ENCODE measurements at regions not wholly inside any gene's neighbourhood (a gene's known extent, or its start where the extent isn't known, plus 50 kb on each side); places are given as distances from the start of the nearest gene placed in this dataset.
"Not testable (repeated sequence)": the region's sequence is repeated elsewhere in the genome, so short reads cannot be mapped to it uniquely, and the experiment has no call there.

DNA sequence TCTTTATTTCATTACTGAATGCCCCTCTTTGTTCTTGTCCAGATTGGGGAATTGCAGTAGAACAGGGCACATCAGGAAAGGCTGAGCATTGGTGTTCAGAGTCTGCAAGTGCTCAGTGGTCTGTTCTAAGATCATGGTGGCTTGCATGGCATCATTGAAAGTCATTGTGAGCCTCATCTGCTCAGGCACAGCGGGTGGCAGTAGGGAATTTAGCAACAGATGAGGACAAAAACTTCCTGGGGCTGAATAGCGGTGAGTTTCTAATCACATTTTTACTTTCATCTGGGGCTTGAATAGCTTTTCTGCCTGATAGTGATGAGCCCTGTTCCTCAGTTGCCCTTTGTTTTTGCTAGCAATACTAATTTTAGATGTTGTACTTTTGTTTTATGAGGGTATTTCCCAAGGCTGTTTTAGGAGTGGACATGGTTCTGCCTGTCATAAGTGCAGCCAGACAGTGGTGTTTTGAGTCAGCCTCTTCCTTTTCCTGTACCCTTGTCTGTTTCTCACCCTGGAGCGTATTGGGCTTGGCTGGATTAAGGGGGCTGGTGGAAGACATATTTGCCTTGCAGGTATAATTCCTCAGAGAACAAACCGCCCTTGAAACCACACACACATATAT is 127.2 kb upstream of the IL12A start:
- ATAC-seq (no peak), DNase-seq (ENCODE audit: low spot score) (no peak)
- intact Hi-C loops (cut with DNase I), result no loop called here

GRCh38 chr3:159865041-159865579 is 123.5 kb upstream of the IL12A start:
- peak; percentile 68 for ATAC-seq
- intact Hi-C loops (cut with DNase I), result no loop called here
- DNase-seq (ENCODE audit: low spot score), result no peak

DNA sequence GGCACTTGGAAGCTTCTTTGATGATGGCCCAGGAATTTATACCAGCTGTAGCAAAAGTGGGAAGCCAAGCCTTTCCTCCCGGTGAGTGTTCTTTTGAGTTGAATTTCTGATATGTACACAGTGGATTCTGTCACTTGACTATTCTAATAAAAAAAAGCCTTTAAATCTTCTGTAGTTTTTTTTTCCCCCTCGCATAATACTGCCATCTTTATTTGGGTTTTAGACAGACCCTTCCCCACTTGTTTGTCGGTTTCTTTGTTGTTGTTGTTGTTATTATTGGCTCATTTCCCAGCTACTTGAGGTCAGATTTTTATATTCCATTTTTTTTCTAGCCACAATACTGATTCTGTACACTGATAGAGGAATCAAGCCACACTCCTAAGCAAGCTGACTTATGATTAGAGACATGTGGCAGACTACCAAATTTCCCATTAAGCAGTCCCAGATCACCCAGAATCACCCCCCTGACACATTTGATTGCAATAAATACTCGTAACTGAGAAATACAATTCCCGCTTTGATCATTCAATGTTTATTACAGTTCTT is 122.4 kb upstream of the IL12A start:
- no peak for DNase-seq (ENCODE audit: low spot score)
- intact Hi-C loops (cut with DNase I), result no loop called here
- peak; percentile 52 for ATAC-seq

DNA sequence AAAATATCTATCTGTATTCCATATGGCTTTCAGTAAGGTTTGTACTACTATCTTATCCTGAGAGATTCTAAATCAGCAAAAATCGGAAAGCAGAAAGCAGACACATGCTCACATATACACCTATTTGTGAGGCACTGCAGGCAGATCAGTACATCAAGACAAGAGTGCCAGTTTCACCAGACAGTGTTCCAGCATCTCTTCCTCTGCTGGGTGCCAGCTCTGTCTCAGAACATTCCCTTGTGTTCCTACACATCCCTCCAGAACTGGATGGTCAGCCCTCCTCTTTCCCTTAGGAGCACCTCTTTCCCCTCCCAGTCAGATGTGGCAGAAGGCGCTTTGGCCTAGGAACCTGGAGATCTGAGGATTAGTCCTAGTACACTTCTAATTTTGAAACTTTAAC is 121.3 kb upstream of the IL12A start:
- intact Hi-C loops (cut with DNase I), result no loop called here
- ATAC-seq, result no peak
- DNase-seq (ENCODE audit: low spot score), result no peak

GRCh38 chr3:159870723-159871122 is 117.9 kb upstream of the IL12A start:
- DNase-seq (ENCODE audit: low spot score), result no peak
- no peak for ATAC-seq
- intact Hi-C loops (cut with DNase I), result no loop called here

DNA sequence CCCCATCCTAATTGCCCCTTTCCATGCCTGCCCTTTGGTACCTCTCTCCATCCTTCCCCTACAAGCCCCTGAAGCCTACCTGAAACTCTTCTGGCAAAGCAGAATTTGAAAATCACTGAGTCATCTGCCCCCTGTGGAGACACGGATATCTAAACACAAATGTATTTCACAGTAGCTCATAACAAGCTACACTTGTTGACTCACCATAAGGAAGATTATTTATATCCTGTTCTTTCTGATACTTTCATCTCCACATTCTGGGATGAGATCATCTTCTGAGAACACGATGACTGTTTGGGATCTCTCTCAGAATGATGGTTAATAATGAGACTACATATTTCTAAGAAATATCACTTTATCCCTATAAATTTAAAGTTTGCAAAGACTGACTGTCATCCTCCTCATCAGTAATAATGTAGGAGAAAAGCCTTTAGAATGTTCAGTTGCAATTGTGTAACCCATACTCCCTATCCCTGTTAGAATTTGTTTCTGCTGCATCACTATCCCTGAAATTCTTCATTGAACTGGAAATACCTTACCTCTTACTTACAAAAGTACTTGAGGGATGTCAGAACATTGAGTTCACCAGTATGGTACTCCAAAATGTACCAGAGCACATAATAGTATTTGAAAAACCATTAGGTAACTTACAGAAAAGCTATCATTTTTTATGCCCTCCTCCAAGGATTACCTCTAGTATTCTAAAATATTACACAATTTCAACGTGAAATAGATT is 116.1 kb upstream of the IL12A start:
- no peak for ATAC-seq
- intact Hi-C loops (cut with DNase I), result no loop called here
- no peak for DNase-seq (ENCODE audit: low spot score)

- ATAC-seq (no peak), DNase-seq (ENCODE audit: low spot score) (no peak)
- intact Hi-C loops (cut with DNase I), result no loop called here
These were observed 113.5 kb upstream of the IL12A start for GRCh38 chr3:159875116-159875515.

- ATAC-seq, result no peak
- intact Hi-C loops (cut with DNase I), result no loop called here
- DNase-seq (ENCODE audit: low spot score), result no peak
These were observed 110.7 kb upstream of the IL12A start for GRCh38 chr3:159877924-159878323.

GRCh38 chr3:159879146-159879545 is 109.5 kb upstream of the IL12A start:
- ATAC-seq, result no peak
- intact Hi-C loops (cut with DNase I), result no loop called here

GRCh38 chr3:159879598-159879997 is 109.0 kb upstream of the IL12A start:
- no peak for ATAC-seq
- DNase-seq (ENCODE audit: low spot score), result no peak
- intact Hi-C loops (cut with DNase I), result no loop called here

More at GRCh38 chr3:159879146-159879545, 109.5 kb upstream of the IL12A start:
- DNase-seq (ENCODE audit: low spot score), result no peak

- DNase-seq (ENCODE audit: low spot score) (no peak), ATAC-seq (no peak)
- intact Hi-C loops (cut with DNase I), result no loop called here
These were observed 107.4 kb upstream of the IL12A start for GRCh38 chr3:159881208-159881607.

- ATAC-seq, result peak; percentile 50
- DNase-seq (ENCODE audit: low spot score), result no peak
- intact Hi-C loops (cut with DNase I), result no loop called here
These were observed 106.8 kb upstream of the IL12A start for GRCh38 chr3:159881828-159882309.

- intact Hi-C loops (cut with DNase I), result no loop called here
- DNase-seq (ENCODE audit: low spot score), result no peak
- ATAC-seq, result peak; percentile 77
These were observed 106.3 kb upstream of the IL12A start for GRCh38 chr3:159882367-159882766.

- ATAC-seq (peak; percentile 61), DNase-seq (ENCODE audit: low spot score) (no peak)
- intact Hi-C loops (cut with DNase I), result no loop called here
These were observed 105.5 kb upstream of the IL12A start for GRCh38 chr3:159882790-159883779.

GRCh38 chr3:159884661-159885402 is 103.8 kb upstream of the IL12A start:
- peak; percentile 45 for ATAC-seq

DNA sequence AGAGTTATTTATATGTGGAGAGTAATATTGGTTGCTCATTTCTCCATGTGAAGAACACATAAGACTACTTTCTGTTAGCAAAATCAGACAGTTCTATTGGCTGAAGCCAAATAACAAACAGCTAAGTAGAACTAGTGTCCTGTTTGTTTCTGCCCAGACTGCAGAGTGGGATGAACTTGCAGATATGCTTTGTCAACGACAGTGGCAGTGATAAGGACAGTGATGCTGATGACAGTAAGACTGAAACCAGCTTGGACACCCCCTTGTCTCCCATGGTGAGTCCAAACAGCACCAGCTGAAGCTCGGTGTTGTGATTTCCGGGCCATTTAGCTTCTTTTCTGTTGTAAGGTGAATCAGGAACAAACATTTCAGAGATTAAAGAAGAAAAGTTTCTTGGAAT is 102.6 kb upstream of the IL12A start:
- DNase-seq (ENCODE audit: low spot score) (no peak), ATAC-seq (no peak)
- intact Hi-C loops (cut with DNase I), result no loop called here

More at GRCh38 chr3:159884661-159885402, 103.8 kb upstream of the IL12A start:
- intact Hi-C loops (cut with DNase I), result no loop called here
- DNase-seq (ENCODE audit: low spot score), result no peak

DNA sequence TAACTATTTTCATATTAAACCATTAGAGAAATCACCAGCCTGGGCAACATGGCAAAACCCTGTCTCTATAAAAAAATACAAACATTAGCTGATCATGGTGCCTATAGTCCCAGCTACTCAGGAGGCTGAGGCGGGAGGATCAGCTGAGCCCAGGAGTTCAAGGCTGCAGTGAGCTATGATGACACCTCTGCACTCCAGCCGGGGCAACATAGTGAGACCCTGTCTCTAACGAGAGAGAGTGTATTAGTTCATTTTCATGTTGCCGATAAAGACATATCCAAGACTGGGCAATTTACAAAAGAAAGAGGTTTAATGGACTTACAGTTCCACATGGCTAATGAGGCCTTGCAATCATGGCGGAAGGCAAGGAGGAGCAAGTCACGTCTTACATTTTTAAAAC is 102.1 kb upstream of the IL12A start:
- DNase-seq (ENCODE audit: low spot score); intact Hi-C loops (cut with DNase I); ATAC-seq: not testable (repeated sequence)

GRCh38 chr3:159887168-159887567 is 101.5 kb upstream of the IL12A start:
- DNase-seq (ENCODE audit: low spot score), result no peak
- intact Hi-C loops (cut with DNase I), result no loop called here
- no peak for ATAC-seq

Data from sciatic nerve (tissue), 2 donors.